PFSK-1 (cell line): ENCODE measurements at regions not wholly inside any gene's neighbourhood (a gene's known extent, or its start where the extent isn't known, plus 50 kb on each side); places are given as distances from the start of the nearest gene placed in this dataset.

Experiments
- FOXP2 ChIP-seq: optimal IDR thresholded peaks from 2 replicates; pipeline ENCODE3; 2011; ENCODE audit warnings: borderline replicate concordance, control low read depth, inconsistent platforms; ENCODE audit not compliant: insufficient read depth; ENCODE audit errors: extremely low read length, extremely low read depth
- POLR2AphosphoS5 ChIP-seq: IDR thresholded peaks from 2 replicates; pipeline ENCODE4 v1.6.1; 2012; ENCODE audit warnings: low read depth, mild to moderate bottlenecking, control low read depth, low read length, moderate library complexity
- SIN3A ChIP-seq: IDR thresholded peaks from 2 replicates; pipeline ENCODE4 v1.6.1; 2012; ENCODE audit warnings: mild to moderate bottlenecking, low read length, moderate library complexity, borderline replicate concordance; ENCODE audit not compliant: insufficient read depth

DNA sequence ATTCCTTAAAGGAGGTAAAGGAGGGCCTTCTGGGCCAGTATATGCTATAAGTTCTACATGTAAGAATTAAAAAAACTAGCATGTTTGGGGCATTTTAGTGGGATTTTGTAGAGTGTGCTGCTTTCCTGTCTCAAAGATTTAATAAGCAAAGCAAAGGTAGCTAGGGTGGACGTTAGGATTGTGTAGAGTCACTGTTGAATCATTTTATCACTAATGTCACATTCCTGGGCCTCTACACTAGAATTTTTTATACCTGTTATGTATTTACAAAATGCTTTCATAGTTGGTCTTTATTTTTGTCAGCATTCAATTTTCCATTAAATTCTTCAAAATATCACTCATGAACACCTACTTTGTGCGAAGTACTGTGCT lies 139.4 kb upstream of the PHYHIPL start:
- no peak for TF ChIP-seq SIN3A
- TF ChIP-seq POLR2AphosphoS5, result no peak
- no peak for TF ChIP-seq FOXP2
